ENCODE measurements at regions not wholly inside any gene's neighbourhood (a gene's known extent, or its start where the extent isn't known, plus 50 kb on each side); places are given as distances from the start of the nearest gene placed in this dataset.

DNA sequence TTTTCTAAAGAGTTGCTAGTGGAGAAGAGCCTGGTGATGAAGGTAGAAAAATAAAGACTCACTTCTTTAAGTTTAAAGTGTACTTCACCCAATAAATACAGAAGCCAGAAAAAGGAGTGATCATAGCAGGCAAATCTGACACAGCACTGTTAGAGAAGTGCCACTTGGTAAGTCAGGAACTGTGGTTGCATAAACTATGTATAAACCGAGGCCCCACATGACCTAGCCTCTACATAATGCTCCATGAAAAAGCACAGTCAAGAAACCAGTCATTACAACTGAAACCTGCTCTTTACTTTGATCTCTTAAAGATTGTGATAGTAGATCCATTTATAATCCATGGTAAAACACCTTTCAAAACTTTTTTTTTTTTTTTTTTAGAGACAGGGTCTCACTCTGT lies 172.1 kb upstream of the PHYHIPL start:
- no peaks in the 10 kb centered on the region for H3K9me3 ChIP-seq (ENCODE audit: insufficient read depth, low read length)
- TF ChIP-seq, protein P1, sequence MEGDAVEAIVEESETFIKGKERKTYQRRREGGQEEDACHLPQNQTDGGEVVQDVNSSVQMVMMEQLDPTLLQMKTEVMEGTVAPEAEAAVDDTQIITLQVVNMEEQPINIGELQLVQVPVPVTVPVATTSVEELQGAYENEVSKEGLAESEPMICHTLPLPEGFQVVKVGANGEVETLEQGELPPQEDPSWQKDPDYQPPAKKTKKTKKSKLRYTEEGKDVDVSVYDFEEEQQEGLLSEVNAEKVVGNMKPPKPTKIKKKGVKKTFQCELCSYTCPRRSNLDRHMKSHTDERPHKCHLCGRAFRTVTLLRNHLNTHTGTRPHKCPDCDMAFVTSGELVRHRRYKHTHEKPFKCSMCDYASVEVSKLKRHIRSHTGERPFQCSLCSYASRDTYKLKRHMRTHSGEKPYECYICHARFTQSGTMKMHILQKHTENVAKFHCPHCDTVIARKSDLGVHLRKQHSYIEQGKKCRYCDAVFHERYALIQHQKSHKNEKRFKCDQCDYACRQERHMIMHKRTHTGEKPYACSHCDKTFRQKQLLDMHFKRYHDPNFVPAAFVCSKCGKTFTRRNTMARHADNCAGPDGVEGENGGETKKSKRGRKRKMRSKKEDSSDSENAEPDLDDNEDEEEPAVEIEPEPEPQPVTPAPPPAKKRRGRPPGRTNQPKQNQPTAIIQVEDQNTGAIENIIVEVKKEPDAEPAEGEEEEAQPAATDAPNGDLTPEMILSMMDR (IDR thresholded peaks at IDR 0.05; ENCODE audit: low read depth, low read length): no peak
- no peak for TF ChIP-seq EZH2phosphoT487 (IDR thresholded peaks at IDR 0.05; ENCODE audit: low read depth)

GRCh38 chr10:59006511-59007306 lies 169.7 kb upstream of the PHYHIPL start:
- no peaks in the 10 kb centered on the region for H3K9me3 ChIP-seq (ENCODE audit: insufficient read depth, low read length)
- H3K27ac ChIP-seq (ENCODE audit: low read length): no peak overlapping the region
- no peaks in the 10 kb centered on the region for H3K79me2 ChIP-seq (ENCODE audit: low read length)
- no peaks in the 10 kb centered on the region for H3K36me3 ChIP-seq (replicated peaks; ENCODE audit: low read depth, low read length)
- no peak overlapping the region for H3K4me3 ChIP-seq (ENCODE audit: low read length)
- no peak for TF ChIP-seq EZH2phosphoT487 (IDR thresholded peaks at IDR 0.05; ENCODE audit: low read depth)
- TF ChIP-seq, protein P1 (IDR thresholded peaks at IDR 0.05; ENCODE audit: low read depth, low read length): no peak
- no peak overlapping the region for H3K4me2 ChIP-seq (ENCODE audit: low read length)
- no peak overlapping the region for H3K9ac ChIP-seq (ENCODE audit: low read length)
- H2AFZ ChIP-seq (ENCODE audit: low read depth, low read length): no peak overlapping the region
- H4K20me1 ChIP-seq (ENCODE audit: insufficient read depth, low read length): no peaks in the 10 kb centered on the region
- H3K27me3 ChIP-seq (ENCODE audit: low read depth, low read length): no peaks in the 10 kb centered on the region
- no peaks in the 10 kb centered on the region for H3K4me1 ChIP-seq (ENCODE audit: low read length)

More for the DNA sequence above, 172.1 kb upstream of the PHYHIPL start:
- no peaks in the 10 kb centered on the region for H3K4me1 ChIP-seq (ENCODE audit: low read length)
- H3K27me3 ChIP-seq (ENCODE audit: low read depth, low read length): no peaks in the 10 kb centered on the region
- H3K4me3 ChIP-seq (ENCODE audit: low read length): no peak overlapping the region
- no peak overlapping the region for H3K4me2 ChIP-seq (ENCODE audit: low read length)
- no peak overlapping the region for H3K27ac ChIP-seq (ENCODE audit: low read length)
- no peaks in the 10 kb centered on the region for H3K79me2 ChIP-seq (ENCODE audit: low read length)
- H2AFZ ChIP-seq (ENCODE audit: low read depth, low read length): no peak overlapping the region
- H3K9ac ChIP-seq (ENCODE audit: low read length): no peak overlapping the region
- H3K36me3 ChIP-seq (replicated peaks; ENCODE audit: low read depth, low read length): no peaks in the 10 kb centered on the region
- no peaks in the 10 kb centered on the region for H4K20me1 ChIP-seq (ENCODE audit: insufficient read depth, low read length)

- Histone ChIP-seq H3K36me3 (replicated peaks; ENCODE audit: low read depth, low read length) (no peaks in the 10 kb centered on the region), H3K27ac (ENCODE audit: low read length) (no peak overlapping the region), H3K4me3 (ENCODE audit: low read length) (no peak overlapping the region), H3K4me1 (ENCODE audit: low read length) (no peaks in the 10 kb centered on the region), H3K27me3 (ENCODE audit: low read depth, low read length) (no peaks in the 10 kb centered on the region), H3K9ac (ENCODE audit: low read length) (no peak overlapping the region), H2AFZ (ENCODE audit: low read depth, low read length) (no peak overlapping the region), H3K9me3 (ENCODE audit: insufficient read depth, low read length) (no peaks in the 10 kb centered on the region), H3K4me2 (ENCODE audit: low read length) (no peak overlapping the region), H3K79me2 (ENCODE audit: low read length) (no peaks in the 10 kb centered on the region), H4K20me1 (ENCODE audit: insufficient read depth, low read length) (no peaks in the 10 kb centered on the region)
- TF ChIP-seq, protein P1 (IDR thresholded peaks at IDR 0.05; ENCODE audit: low read depth, low read length): no peak
- no peak for TF ChIP-seq EZH2phosphoT487 (IDR thresholded peaks at IDR 0.05; ENCODE audit: low read depth)
These were observed 169.0 kb upstream of the PHYHIPL start for GRCh38 chr10:59007307-59008025.

GRCh38 chr10:59008452-59008851 lies 168.0 kb upstream of the PHYHIPL start:
- Histone ChIP-seq H3K9me3 (ENCODE audit: insufficient read depth, low read length) (no peaks in the 10 kb centered on the region), H3K27me3 (ENCODE audit: low read depth, low read length) (no peaks in the 10 kb centered on the region), H2AFZ (ENCODE audit: low read depth, low read length) (no peak overlapping the region), H3K27ac (ENCODE audit: low read length) (no peak overlapping the region), H3K4me1 (ENCODE audit: low read length) (no peaks in the 10 kb centered on the region), H3K36me3 (replicated peaks; ENCODE audit: low read depth, low read length) (no peaks in the 10 kb centered on the region), H4K20me1 (ENCODE audit: insufficient read depth, low read length) (no peaks in the 10 kb centered on the region), H3K79me2 (ENCODE audit: low read length) (no peaks in the 10 kb centered on the region), H3K9ac (ENCODE audit: low read length) (no peak overlapping the region), H3K4me3 (ENCODE audit: low read length) (no peak overlapping the region), H3K4me2 (ENCODE audit: low read length) (no peak overlapping the region)
- TF ChIP-seq, protein P1 (IDR thresholded peaks at IDR 0.05; ENCODE audit: low read depth, low read length): no peak
- TF ChIP-seq EZH2phosphoT487 (IDR thresholded peaks at IDR 0.05; ENCODE audit: low read depth): no peak

Data from OCI-LY3 (cell line).